CD14-positive monocyte (primary cell): ENCODE measurements at regions not wholly inside any gene's neighbourhood (a gene's known extent, or its start where the extent isn't known, plus 50 kb on each side); places are given as distances from the start of the nearest gene placed in this dataset.

Source experiments
- DNase-seq, 3 donors: peaks; one replicate each; pipeline ENCODE4 v3.0.0-alpha.2; 2011 to 2022
- H2AFZ ChIP-seq: 2 replicates; pipeline ENCODE4 v1.6.0; 2012; ENCODE audit warnings: mild to moderate bottlenecking, low read depth, low read length, inconsistent platforms; ENCODE audit not compliant: insufficient read depth, poor library complexity, severe bottlenecking
- H3K27ac ChIP-seq, 2 donors: 1 replicate in 1 of 2; 2 replicates in 1 of 2; pipeline ENCODE4 v1.5.1; 2012 to 2013; ENCODE audit warnings: low read length in 2 of 2, control low read depth in 1 of 2, inconsistent platforms in 1 of 2, low read depth in 1 of 2, mild to moderate bottlenecking in 1 of 2
- H3K27me3 ChIP-seq, 2 donors: one replicate each; pipeline versions ENCODE4 v1.6.0 to v1.6.1; 2011 to 2013; ENCODE audit warnings: low read length in 2 of 2; ENCODE audit not compliant: control insufficient read depth in 2 of 2, insufficient read depth in 2 of 2
- H3K36me3 ChIP-seq, 2 donors: replicated peaks in 1 of 2; 1 replicate in 1 of 2; 2 replicates in 1 of 2; pipeline versions ENCODE4 v1.5.1 to v1.6.1; 2012 to 2013; ENCODE audit warnings: low read length in 2 of 2, control low read depth in 1 of 2, inconsistent platforms in 1 of 2, mild to moderate bottlenecking in 1 of 2; ENCODE audit not compliant: insufficient read depth in 2 of 2, control insufficient read depth in 1 of 2
- H3K4me1 ChIP-seq, 2 donors: 1 replicate in 1 of 2; 2 replicates in 1 of 2; pipeline versions ENCODE4 v1.5.1 to v1.6.1; 2012 to 2013; ENCODE audit warnings: low read length in 2 of 2, control low read depth in 1 of 2, inconsistent platforms in 1 of 2, mild to moderate bottlenecking in 1 of 2, moderate library complexity in 1 of 2; ENCODE audit not compliant: insufficient read depth in 2 of 2, control insufficient read depth in 1 of 2
- H3K4me2 ChIP-seq: replicated peaks from 2 replicates; pipeline ENCODE3; 2012; ENCODE audit warnings: low read length, moderate library complexity, mild to moderate bottlenecking; ENCODE audit not compliant: poor library complexity, severe bottlenecking; ENCODE audit errors: extremely low read depth
- H3K4me3 ChIP-seq, 3 experiments: fragments of 200-600 bp in 1 of 3; sonication (generic) in 1 of 3; replicated peaks in 1 of 3; 1 replicate in 2 of 3; 2 replicates in 1 of 3; pipeline ENCODE4 v1.5.1; 2011 to 2013; ENCODE audit warnings: low read length in 3 of 3, mild to moderate bottlenecking in 3 of 3, control low read depth in 2 of 3, low read depth in 2 of 3, inconsistent platforms in 1 of 3, moderate library complexity in 1 of 3
- H3K79me2 ChIP-seq: 2 replicates; pipeline ENCODE4 v1.6.0; 2012; ENCODE audit warnings: mild to moderate bottlenecking, control low read depth, inconsistent platforms, low read length, moderate library complexity; ENCODE audit not compliant: insufficient read depth
- H3K9ac ChIP-seq: 2 replicates; pipeline ENCODE4 v1.6.0; 2017; ENCODE audit warnings: low read length, mild to moderate bottlenecking; ENCODE audit not compliant: insufficient read depth, poor library complexity, severe bottlenecking
- H3K9me3 ChIP-seq, 2 donors: replicated peaks in 1 of 2; 1 replicate in 1 of 2; 2 replicates in 1 of 2; pipeline versions ENCODE4 v1.5.1 to v1.6.1; 2012 to 2013; ENCODE audit warnings: low read length in 2 of 2, control low read depth in 1 of 2; ENCODE audit not compliant: control insufficient read depth in 1 of 2, insufficient read depth in 1 of 2
- H4K20me1 ChIP-seq: 2 replicates; pipeline ENCODE4 v1.6.0; 2012; ENCODE audit warnings: mild to moderate bottlenecking, low read length, control low read depth, moderate library complexity; ENCODE audit not compliant: insufficient read depth
- H3K27ac Mint-ChIP-seq, 7 donors: one replicate each; pipeline ENCODE4 v1.8.0; 2020; ENCODE audit warnings: mild to moderate bottlenecking in 7 of 7, mixed read lengths in 7 of 7, moderate library complexity in 6 of 7, inconsistent platforms in 2 of 7
- H3K27me3 Mint-ChIP-seq, 3 donors: one replicate each; pipeline ENCODE4 v1.8.0; 2021 to 2022; ENCODE audit warnings: low read depth in 3 of 3, mild to moderate bottlenecking in 3 of 3, mixed read lengths in 3 of 3, moderate library complexity in 3 of 3, inconsistent platforms in 1 of 3
- H3K36me3 Mint-ChIP-seq, 2 donors: one replicate each; pipeline ENCODE4 v1.8.0; 2020; ENCODE audit warnings: mixed read lengths in 2 of 2, inconsistent platforms in 1 of 2, mild to moderate bottlenecking in 1 of 2
- H3K4me1 Mint-ChIP-seq: one replicate; pipeline ENCODE4 v1.8.0; 2020; ENCODE audit warnings: mild to moderate bottlenecking, mixed read lengths
- H3K4me3 Mint-ChIP-seq, 2 donors: one replicate each; pipeline ENCODE4 v1.8.0; 2020; ENCODE audit warnings: mild to moderate bottlenecking in 2 of 2, mixed read lengths in 2 of 2, moderate library complexity in 1 of 2
- H3K9me3 Mint-ChIP-seq, 7 donors: one replicate each; pipeline ENCODE4 v1.8.0; 2020 to 2022; ENCODE audit warnings: mixed read lengths in 7 of 7, mild to moderate bottlenecking in 6 of 7, moderate library complexity in 6 of 7, inconsistent platforms in 2 of 7
- WGBS: methylation state at CpG from one replicate; pipeline ENCODE4 v1.1.5; 2013; ENCODE audit warnings: missing lambda C conversion rate; ENCODE audit not compliant: insufficient coverage; 5-methylcytosine and 5-hydroxymethylcytosine counted together
- intact Hi-C, 2 donors: fragments of 100-400 bp; cut with micrococcal nuclease; formaldehyde crosslinking; loops; one replicate each; pipeline versions ENCODE4 v1.15.0 to v1.15.1; 2023
- TF ChIP-seq, protein P1 (sequence below): fragments of 200-600 bp; IDR thresholded peaks from one replicate; pipeline ENCODE4 v1.8.0; 2022; ENCODE audit warnings: antibody characterized with exemption, mild to moderate bottlenecking

DNA sequence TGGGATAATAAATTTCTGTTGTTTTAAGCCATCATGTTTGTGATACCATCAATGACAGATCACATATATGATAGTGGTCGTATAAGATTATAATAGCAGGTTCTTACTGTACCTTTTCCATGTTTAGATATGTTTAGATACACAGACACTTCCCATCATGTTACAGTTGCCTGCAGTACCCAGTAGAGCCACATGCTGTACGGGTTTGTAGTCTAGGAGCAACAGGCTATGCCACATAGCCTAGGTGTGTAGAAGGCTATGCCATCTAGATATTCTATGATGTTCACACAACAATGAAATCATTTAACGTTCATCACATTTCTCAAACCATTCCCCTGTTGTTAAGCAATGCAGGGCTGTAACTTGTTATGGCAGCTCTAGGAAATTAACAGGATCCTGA, 132.9 kb upstream of the SH3BP4 start:
- H3K36me3 ChIP-seq, result no peaks in the 10 kb centered on the region
- Mint-ChIP-seq H3K27ac (no peak overlapping the region), H3K36me3 (no peaks in the 10 kb centered on the region), H3K4me1 (no peaks in the 10 kb centered on the region), H3K4me3 (no peak overlapping the region), H3K9me3 (peaks cover 0 to 4% (median 2%) of the 10 kb centered on the region in 7 donors), H3K27me3 (peaks cover 0 to 5% (median 4%) of the 10 kb centered on the region in 3 donors)
- H2AFZ ChIP-seq, result no peak overlapping the region
- H3K9me3 ChIP-seq, result no peaks in the 10 kb centered on the region
- H3K27me3 ChIP-seq, result no peaks in the 10 kb centered on the region
- 100% methylated on average over 1 of the region's 3 CpGs for WGBS
- no peak overlapping the region for H3K4me3 ChIP-seq
- no peaks in the 10 kb centered on the region for H3K79me2 ChIP-seq
- H4K20me1 ChIP-seq, result no peaks in the 10 kb centered on the region
- intact Hi-C loops, result no loop called here
- TF ChIP-seq, protein P1, sequence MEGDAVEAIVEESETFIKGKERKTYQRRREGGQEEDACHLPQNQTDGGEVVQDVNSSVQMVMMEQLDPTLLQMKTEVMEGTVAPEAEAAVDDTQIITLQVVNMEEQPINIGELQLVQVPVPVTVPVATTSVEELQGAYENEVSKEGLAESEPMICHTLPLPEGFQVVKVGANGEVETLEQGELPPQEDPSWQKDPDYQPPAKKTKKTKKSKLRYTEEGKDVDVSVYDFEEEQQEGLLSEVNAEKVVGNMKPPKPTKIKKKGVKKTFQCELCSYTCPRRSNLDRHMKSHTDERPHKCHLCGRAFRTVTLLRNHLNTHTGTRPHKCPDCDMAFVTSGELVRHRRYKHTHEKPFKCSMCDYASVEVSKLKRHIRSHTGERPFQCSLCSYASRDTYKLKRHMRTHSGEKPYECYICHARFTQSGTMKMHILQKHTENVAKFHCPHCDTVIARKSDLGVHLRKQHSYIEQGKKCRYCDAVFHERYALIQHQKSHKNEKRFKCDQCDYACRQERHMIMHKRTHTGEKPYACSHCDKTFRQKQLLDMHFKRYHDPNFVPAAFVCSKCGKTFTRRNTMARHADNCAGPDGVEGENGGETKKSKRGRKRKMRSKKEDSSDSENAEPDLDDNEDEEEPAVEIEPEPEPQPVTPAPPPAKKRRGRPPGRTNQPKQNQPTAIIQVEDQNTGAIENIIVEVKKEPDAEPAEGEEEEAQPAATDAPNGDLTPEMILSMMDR, result no peak
- H3K4me1 ChIP-seq, result no peaks in the 10 kb centered on the region
- DNase-seq, result no peak
- H3K4me2 ChIP-seq, result no peak overlapping the region
- no peak overlapping the region for H3K9ac ChIP-seq
- no peak overlapping the region for H3K27ac ChIP-seq

DNA sequence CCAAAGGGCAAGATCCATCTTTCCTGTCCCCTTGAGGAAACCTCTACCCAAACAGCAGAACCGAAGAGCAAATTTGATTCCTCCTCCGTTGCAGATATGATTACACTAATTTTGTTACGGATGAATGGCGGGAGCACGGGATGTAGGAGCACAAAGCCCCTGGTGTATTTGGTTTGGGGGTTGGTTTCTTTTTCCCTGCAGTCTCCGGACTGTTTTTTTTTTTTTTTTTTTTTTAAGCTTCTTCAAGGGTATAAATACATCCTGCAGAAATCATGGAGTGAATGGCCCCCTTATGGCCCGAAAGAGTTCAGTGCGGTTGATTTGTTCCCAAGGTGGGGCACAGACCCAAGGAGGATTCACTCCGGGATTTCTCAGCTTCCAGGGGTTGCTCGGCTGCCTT, 135.3 kb upstream of the SH3BP4 start:
- H3K27me3 ChIP-seq, result no peaks in the 10 kb centered on the region
- no peak overlapping the region for H3K9ac ChIP-seq
- Mint-ChIP-seq H3K4me1 (no peaks in the 10 kb centered on the region), H3K36me3 (no peaks in the 10 kb centered on the region), H3K27me3 (peaks cover 0 to 5% (median 4%) of the 10 kb centered on the region in 3 donors), H3K27ac (no peak overlapping the region), H3K9me3 (peaks cover 0 to 6% (median 2%) of the 10 kb centered on the region in 7 donors), H3K4me3 (no peak overlapping the region)
- no peak overlapping the region for H2AFZ ChIP-seq
- no peaks in the 10 kb centered on the region for H3K79me2 ChIP-seq
- H3K27ac ChIP-seq, result no peak overlapping the region
- no peaks in the 10 kb centered on the region for H3K9me3 ChIP-seq
- no peak overlapping the region for H3K4me3 ChIP-seq
- WGBS, result 100% methylated on average over 3 of the region's 10 CpGs
- intact Hi-C loops, result no loop called here
- DNase-seq, result no peak
- H3K4me1 ChIP-seq, result no peaks in the 10 kb centered on the region
- no peaks in the 10 kb centered on the region for H3K36me3 ChIP-seq
- H4K20me1 ChIP-seq, result no peaks in the 10 kb centered on the region
- no peak overlapping the region for H3K4me2 ChIP-seq
- TF ChIP-seq, protein P1, result no peak
